Kidney epithelial cell (primary cell): ENCODE measurements at regions not wholly inside any gene's neighbourhood (a gene's known extent, or its start where the extent isn't known, plus 50 kb on each side); places are given as distances from the start of the nearest gene placed in this dataset.
"Not testable (repeated sequence)": the region's sequence is repeated elsewhere in the genome, so short reads cannot be mapped to it uniquely, and the experiment has no call there.

Experiments used
- DNase-seq: peaks from one replicate; pipeline ENCODE4 v3.0.0-alpha.2; 2010; ENCODE audit warnings: low read depth
- H3K27me3 ChIP-seq: 2 replicates; pipeline ENCODE4 v1.6.0; 2011; ENCODE audit warnings: low read length; ENCODE audit not compliant: control insufficient read depth, insufficient read depth
- H3K36me3 ChIP-seq: 2 replicates; pipeline ENCODE4 v1.5.1; 2011; ENCODE audit warnings: low read length; ENCODE audit not compliant: control insufficient read depth, insufficient read depth
- H3K4me3 ChIP-seq: 2 replicates; pipeline ENCODE4 v1.5.1; 2011; ENCODE audit warnings: low read depth, mild to moderate bottlenecking, control low read depth, low read length
- TF ChIP-seq, protein P1 (sequence below): IDR thresholded peaks from 2 replicates; pipeline ENCODE4 v1.5.1; 2011; ENCODE audit warnings: mild to moderate bottlenecking, moderate library complexity, low read length, control low read depth, inconsistent platforms; ENCODE audit not compliant: insufficient read depth, poor library complexity, severe bottlenecking

DNA sequence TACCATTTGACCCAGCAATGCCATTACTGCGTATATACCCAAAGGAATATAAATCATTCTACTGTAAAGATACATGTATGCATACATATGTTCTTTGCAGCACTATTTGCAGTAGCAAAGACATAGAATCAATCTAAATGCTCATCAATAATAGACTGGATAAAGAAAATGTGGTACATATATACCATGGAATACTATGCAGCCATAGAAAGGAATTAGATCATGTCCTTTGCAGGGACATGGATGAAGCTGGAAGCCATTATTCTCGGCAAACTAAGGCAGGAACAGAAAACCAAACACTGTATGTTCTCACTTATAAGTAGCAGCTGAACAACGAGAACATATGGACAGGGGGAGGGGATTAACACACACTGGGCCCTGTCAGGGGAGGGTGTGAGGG lies 54.8 kb upstream of the ZNF30 start:
- not testable (repeated sequence) for H3K36me3 ChIP-seq, H3K27me3 ChIP-seq, DNase-seq, H3K4me3 ChIP-seq

DNA sequence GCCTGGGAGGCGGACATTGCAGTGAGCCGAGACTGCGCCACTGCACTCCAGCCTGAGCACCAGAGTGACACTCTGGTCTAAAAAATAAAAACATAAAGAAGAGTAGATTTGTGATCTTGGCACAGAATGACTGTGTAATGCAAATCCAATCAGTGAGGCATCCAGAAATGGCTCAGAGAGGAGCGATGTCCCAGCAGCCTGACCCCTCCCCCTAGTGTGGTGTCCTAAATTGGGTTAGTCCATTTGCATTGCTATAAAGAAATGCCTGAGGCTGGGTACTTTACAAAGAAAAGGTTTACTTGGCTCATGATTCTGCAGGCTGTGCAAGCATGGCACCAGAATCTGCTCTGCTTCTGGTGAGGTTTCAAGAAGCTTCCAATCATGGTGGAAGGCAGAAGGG lies 59.1 kb upstream of the ZNF30 start:
- H3K36me3 ChIP-seq: no peaks in the 10 kb centered on the region
- DNase-seq: no peak
- TF ChIP-seq, protein P1, sequence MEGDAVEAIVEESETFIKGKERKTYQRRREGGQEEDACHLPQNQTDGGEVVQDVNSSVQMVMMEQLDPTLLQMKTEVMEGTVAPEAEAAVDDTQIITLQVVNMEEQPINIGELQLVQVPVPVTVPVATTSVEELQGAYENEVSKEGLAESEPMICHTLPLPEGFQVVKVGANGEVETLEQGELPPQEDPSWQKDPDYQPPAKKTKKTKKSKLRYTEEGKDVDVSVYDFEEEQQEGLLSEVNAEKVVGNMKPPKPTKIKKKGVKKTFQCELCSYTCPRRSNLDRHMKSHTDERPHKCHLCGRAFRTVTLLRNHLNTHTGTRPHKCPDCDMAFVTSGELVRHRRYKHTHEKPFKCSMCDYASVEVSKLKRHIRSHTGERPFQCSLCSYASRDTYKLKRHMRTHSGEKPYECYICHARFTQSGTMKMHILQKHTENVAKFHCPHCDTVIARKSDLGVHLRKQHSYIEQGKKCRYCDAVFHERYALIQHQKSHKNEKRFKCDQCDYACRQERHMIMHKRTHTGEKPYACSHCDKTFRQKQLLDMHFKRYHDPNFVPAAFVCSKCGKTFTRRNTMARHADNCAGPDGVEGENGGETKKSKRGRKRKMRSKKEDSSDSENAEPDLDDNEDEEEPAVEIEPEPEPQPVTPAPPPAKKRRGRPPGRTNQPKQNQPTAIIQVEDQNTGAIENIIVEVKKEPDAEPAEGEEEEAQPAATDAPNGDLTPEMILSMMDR: no peak
- no peaks in the 10 kb centered on the region for H3K27me3 ChIP-seq
- no peak overlapping the region for H3K4me3 ChIP-seq

DNA sequence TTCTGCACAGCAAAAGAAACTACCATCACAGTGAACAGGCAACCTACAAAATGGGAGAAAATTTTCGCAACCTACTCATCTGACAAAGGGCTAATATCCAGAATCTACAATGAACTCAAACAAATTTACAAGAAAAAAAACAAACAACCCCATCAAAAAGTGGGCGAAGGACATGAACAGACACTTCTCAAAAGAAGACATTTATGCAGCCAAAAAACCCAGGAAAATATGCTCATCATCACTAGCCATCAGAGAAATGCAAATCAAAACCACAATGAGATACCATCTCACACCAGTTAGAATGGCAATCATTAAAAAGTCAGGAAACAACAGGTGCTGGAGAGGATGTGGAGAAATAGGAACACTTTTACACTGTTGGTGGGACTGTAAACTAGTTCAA lies 61.5 kb upstream of the ZNF30 start:
- not testable (repeated sequence) for H3K4me3 ChIP-seq, H3K36me3 ChIP-seq, DNase-seq, H3K27me3 ChIP-seq

DNA sequence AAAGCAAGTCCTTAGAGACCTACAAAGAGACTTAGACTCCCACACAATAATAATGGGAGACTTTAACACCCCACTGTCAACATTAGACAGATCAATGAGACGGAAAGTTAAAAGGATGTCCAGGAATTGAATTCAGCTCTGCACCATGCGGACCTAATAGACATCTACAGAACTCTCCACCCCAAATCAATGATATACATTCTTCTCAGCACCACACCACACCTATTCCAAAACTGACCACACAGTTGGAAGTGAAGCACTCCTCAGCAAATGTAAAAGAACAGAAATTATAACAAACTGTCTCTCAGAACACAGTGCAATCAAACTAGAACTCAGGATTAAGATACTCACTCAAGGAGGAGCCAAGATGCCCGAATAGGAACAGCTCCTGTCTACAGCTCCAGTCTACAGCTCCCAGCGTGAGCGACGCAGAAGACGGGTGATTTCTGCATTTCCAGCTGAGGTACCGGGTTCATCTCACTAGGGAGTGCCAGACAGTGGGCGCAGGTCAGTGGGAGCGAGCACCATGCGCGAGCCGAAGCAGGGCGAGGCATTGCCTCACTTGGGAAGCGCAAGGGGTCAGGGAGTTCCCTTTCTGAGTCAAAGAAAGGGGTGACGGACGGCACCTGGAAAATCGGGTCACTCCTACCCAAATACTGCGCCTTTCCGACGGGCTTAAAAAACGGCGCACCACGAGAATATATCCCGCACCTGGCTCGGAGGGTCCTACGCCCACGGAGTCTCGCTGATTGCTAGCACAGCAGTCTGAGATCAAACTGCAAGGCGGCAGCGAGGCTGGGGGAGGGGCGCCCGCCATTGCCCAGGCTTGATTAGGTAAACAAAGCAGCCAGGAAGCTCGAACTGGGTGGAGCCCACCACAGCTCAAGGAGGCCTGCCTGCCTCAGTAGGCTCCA lies 66.6 kb upstream of the ZNF30 start:
- not testable (repeated sequence) for H3K4me3 ChIP-seq, DNase-seq, H3K27me3 ChIP-seq, H3K36me3 ChIP-seq

DNA sequence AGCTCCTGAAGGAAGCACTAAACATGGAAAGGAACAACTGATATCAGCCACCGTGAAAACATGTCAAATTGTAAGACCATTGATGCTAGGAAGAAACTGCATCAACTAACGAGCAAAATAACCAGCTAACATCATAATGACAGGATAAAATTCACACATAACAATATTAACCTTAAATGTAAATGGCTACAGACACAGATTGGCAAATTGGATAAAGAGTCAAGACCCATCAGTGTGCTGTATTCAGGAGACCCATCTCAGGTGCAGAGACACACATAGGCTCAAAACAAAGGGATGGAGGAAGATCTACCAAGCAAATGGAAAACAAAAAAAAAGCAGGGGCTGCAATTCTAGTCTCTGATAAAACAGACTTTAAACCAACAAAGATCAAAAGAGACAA lies 67.4 kb upstream of the ZNF30 start:
- not testable (repeated sequence) for DNase-seq, H3K27me3 ChIP-seq, H3K4me3 ChIP-seq, H3K36me3 ChIP-seq

DNA sequence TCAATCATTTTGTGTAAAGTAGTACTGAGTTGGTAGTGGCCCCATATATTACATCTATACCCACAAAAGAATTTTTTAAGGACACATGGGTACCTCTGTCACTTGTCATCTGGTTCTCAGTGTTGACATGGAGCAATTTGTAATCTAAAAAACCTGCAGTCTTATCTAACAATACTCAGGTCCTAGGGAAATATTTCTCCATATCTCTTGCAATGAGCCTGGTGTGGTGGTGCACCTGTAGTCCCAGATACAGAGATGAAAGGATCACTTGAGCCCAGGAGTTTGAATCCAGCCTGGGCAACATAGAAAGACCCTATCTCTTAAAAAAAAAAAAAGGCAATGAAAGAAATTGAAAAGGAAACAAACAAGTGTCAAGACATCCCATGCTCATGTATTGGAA lies 70.7 kb upstream of the ZNF30 start:
- no peaks in the 10 kb centered on the region for H3K27me3 ChIP-seq
- DNase-seq: no peak
- TF ChIP-seq, protein P1: no peak
- H3K36me3 ChIP-seq: no peaks in the 10 kb centered on the region
- no peak overlapping the region for H3K4me3 ChIP-seq

DNA sequence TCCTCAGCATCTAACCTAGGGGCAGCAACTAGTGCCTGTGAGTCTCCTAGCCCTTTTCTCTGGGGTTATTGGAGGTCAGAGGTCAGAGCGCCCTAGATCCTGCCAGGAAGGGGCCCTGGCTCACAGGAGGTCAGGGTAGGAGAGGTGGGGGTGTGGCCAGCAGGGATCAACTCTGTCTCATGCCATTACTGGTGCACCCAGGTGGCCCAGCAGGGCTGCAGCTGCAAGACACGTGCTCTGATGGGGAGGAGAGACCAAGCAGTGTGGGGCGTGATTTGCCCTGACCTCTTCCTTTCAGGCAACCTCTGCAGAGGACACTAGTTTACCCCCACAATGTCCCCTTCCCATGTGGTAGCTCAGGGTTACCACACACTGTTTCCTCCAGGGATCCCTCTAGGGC lies 73.3 kb upstream of the ZNF30 start:
- Histone ChIP-seq H3K4me3 (no peak overlapping the region), H3K27me3 (no peaks in the 10 kb centered on the region), H3K36me3 (no peaks in the 10 kb centered on the region)
- no peak for DNase-seq
- TF ChIP-seq, protein P1: no peak

DNA sequence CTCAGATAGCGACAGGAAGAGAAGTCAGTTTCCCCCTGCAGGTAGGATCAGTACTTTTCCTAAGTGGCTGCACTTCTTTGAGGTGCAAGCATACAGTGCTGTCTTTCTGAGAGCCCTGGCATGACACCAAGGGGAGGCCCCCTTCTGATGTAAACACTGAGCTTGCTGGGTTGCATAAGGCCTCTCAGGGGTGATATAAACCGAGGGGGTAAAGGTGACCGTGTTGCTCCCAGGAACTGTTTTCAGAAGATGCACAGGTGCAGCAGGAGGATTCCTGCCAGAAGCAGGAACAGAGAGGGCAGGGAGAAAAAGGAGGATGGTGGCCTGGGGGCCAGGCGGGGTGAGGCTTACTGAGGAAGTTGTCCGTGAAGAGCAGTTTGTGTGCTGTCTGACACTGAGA lies 74.0 kb upstream of the ZNF30 start:
- no peak for DNase-seq
- H3K4me3 ChIP-seq: no peak overlapping the region
- no peaks in the 10 kb centered on the region for H3K36me3 ChIP-seq
- TF ChIP-seq, protein P1: no peak
- H3K27me3 ChIP-seq: no peaks in the 10 kb centered on the region
